Anterior cingulate cortex (tissue), 58 donors: ENCODE measurements at regions not wholly inside any gene's neighbourhood (a gene's known extent, or its start where the extent isn't known, plus 50 kb on each side); places are given as distances from the start of the nearest gene placed in this dataset.

Source experiments
- DNase-seq, 58 donors: peaks; one replicate each; lab custom pipeline; 2025; lab: John Stamatoyannopoulos, UW

GRCh38 chr10:110430340-110431273, 67.1 kb upstream of the DUSP5 start:
- DNase-seq: no peak

GRCh38 chr10:110431659-110432058, 66.0 kb upstream of the DUSP5 start:
- no peak for DNase-seq

GRCh38 chr10:110432084-110432483, 65.6 kb upstream of the DUSP5 start:
- DNase-seq: no peak

DNA sequence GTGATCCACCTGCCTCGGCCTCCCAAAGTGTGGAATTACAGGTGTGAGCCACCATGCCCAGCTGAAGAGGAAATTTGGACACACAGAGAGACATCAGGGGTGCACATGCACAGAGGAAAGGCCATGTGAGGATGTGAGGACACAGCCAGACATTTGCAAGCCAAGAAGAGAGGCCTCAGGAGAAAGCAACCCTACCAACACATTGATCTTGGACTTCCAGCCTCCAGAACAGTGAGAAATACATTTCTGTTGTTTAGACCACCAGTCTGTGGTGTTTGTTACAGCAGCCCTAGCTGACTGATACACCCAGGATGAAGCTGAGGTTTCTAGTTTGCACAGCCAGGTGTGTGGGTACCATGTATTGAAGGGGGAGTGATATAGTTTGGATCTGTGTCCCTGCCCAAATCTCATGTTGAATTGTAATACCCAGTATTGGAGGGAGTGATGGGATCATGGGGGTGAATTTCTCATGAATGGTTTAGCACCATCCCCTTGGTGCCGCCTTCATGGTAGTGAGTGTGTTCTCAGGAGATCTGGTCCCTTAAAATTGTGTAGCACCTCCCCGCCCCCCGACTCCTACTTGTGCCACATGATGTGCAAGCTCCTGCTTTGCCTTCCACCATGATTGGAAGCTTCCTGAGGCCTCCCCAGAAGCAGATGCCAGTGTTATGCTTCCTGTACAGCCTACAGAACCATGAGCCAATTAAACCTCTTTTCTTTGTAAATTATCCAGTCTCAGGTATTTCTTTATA, 64.7 kb upstream of the DUSP5 start:
- DNase-seq: no peak

- no peak for DNase-seq
Measured at GRCh38 chr10:110433740-110434139, 64.0 kb upstream of the DUSP5 start.

DNA sequence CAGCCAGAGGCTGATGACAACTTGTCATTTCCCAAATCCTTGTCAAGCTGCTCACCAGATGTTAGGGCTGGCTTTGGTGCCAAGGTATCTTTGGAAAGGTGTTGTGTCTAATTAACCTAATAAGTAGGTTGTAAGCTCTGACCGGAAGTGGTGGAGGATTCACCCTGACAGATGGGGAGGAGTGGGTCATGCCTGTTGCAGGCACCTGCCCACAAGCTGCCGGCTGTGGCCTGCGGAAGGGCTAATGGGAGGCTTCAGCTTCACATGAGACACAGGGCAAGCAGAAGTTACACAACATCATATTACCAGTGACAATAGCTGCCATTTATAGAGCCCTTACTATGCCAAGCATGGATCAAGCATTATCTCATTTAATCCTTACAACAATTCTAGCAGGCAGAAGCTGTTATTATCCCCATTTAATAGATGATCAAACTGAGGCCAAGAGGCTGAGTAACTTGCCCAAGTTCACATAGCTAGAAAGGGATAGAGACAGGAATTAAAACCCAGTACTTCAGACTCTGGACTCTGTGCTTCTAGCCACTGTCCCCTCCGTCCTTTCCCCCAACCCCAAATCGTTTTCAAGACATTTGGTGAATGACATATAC, 63.1 kb upstream of the DUSP5 start:
- no peak for DNase-seq

GRCh38 chr10:110436554-110437350, 61.0 kb upstream of the DUSP5 start:
- DNase-seq: no peak

GRCh38 chr10:110437351-110437605, 60.4 kb upstream of the DUSP5 start:
- no peak for DNase-seq

DNA sequence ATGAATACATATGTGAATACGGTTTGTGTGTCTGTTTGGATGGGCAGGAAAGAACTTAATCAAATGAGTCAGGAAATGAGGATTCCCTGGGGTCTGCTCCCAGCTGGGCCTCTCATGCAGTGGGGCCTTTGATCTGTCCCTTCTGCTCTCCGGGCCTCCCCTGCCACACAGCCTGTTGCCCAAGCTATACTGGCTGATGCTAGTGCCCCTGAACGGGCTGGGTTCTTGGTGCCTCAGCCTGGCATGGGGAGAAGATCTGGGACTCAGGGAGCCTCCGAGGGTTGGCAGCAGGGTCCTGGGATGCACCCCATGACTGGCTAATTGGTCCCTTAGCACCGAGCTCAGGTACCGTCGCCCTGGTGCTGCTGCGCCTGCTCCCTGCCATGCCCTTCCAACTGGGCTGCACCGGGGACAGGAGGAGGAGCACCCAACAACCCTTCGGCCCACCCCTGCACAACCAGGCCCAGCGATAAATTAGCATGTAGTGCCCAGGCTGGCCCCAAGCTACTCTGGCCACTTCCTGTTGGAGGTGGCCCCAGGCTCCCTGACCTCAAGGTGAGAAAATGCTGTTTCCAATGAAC, 59.9 kb upstream of the DUSP5 start:
- no peak for DNase-seq

GRCh38 chr10:110442746-110443145, 55.0 kb upstream of the DUSP5 start:
- DNase-seq: no peak

DNA sequence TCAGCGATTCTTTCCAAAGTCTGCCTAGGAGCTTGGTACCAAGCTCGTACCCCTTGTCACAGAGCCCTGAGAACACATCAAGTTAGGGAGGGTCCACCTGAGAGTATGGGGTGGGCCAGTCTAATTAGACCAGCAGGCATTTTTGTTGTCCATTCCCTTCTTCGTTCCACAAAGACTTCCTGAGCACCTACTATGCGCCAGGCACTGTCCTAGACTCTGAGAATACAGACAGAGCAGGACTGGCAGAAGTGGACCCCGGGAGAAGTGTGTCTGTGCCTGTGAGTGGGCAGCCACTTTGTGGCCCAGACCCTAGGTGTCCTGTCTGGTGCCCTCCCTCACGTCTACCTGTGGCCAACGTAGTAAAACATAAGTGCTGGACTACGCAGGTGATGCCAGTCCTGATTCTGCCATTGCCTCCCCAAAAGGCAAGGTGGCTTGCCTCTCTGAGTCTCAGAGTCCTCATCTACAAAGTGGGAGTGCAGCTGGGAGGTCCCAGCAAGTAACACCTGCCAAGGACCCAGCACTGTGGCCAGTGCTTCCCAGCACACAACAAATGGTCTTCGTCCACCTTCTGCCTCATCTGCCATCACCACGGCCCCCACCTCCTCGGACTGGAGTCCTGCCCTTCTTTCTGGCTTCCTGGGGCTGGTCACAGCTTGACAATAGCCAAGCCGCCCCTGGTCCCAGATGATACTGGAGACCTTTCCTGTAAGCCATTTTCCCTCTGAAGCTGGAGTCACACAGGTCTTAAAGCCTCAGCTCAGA, 54.3 kb upstream of the DUSP5 start:
- no peak for DNase-seq

GRCh38 chr10:110444004-110444337, 53.7 kb upstream of the DUSP5 start:
- no peak for DNase-seq

DNA sequence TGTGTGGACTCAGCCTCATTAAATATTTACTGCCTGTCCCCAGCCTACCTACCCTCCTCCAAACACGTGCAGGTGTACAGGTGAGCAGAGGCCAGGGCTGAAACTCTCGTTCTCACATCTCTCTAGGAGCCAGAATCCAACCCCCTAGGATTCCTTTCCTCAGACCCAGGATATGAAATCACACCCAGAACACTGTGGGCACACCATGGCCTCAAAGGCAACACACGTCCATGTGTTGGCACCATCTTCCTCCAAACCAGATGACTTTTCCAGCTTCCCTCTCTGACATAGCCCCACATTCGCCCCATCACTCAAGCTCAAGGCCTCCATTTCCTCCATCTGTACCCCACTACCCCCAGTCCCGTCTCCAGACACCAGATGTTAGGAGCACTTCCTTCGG, 51.8 kb upstream of the DUSP5 start:
- DNase-seq: no peak

GRCh38 chr10:110446277-110446676, 51.4 kb upstream of the DUSP5 start:
- DNase-seq: no peak

DNA sequence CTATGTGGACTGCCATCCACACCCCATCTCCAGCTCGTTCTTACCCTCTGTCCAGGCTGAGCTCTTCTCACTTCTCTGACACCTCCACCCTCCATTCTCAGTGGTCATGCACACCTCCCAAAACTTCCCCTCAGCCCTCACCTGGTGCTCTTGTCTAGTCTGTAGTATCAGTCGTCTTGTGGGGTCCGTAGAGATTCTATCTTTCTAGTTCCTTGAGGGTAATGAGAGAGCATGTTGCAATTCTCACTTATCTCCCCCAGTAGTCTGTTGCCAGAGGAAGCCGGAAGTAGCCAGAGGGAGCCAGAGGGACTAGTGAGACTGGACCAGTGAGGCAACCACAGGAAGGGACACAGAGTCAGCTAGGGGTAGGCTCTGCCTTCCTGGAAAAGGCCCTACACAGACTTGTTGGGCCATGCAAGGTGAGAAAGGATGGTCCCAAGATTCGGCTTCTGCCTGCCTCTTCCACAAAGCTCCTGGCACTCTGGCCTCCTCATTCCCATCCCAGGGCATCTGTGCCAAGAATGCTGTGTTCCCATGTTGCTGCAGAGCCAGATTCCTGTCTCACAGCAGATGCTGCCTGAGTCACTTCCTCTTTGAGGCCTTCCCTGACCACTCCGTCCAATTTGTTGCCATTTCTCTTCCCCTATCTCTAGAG, 50.6 kb upstream of the DUSP5 start:
- no peak for DNase-seq

DNA sequence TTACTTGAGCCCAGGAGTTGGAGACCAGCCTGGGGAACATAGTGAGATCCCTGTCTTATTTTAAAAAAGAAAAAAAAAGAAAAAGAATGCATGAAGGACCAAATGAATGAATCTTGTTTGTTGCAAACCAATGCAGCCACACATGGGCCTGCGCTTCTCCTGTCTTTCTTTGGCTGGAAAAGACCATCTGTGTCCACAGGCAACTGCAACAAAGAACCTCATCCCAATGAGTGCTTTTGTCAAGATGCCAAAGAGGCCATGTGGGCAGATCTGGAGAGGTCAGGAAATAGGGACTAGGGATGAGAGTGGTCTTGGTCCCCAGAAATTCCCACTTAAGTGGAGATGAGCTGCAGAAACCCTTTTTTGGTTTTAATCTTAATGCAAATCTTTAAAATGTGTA, 49.8 kb upstream of the DUSP5 start:
- DNase-seq: no peak
